Thoracic aorta (tissue), 2 donors: ENCODE measurements at regions not wholly inside any gene's neighbourhood (a gene's known extent, or its start where the extent isn't known, plus 50 kb on each side); places are given as distances from the start of the nearest gene placed in this dataset.

Experiments
- ATAC-seq: fragments of 150-250 bp; one replicate; pipeline ENCODE4 v1.8.0; 2017; ENCODE audit warnings: low read depth; ENCODE audit not compliant: insufficient number of reproducible peaks, low FRiP score
- DNase-seq: peaks from one replicate; pipeline ENCODE4 v3.0.0-alpha.2; 2020; ENCODE audit warnings: low spot score
- H3K27ac ChIP-seq, 2 donors: fragments of 200-600 bp; sonication (generic); 1 replicate in 1 of 2; 2 replicates in 1 of 2; pipeline ENCODE4 v1.5.1; 2016; ENCODE audit warnings: mild to moderate bottlenecking in 2 of 2, moderate library complexity in 2 of 2
- H3K27me3 ChIP-seq: fragments of 200-600 bp; sonication (generic); replicated peaks from 2 replicates; pipeline ENCODE4 v1.6.0; 2016; ENCODE audit warnings: mild to moderate bottlenecking; ENCODE audit not compliant: insufficient read depth
- H3K36me3 ChIP-seq: fragments of 200-600 bp; sonication (generic); one replicate; pipeline ENCODE4 v1.5.1; 2016
- H3K4me1 ChIP-seq, 2 donors: fragments of 200-600 bp; sonication (generic); 1 replicate in 1 of 2; 2 replicates in 1 of 2; pipeline versions ENCODE4 v1.5.1 to v1.6.0; 2016; ENCODE audit warnings: low read depth in 2 of 2, mild to moderate bottlenecking in 1 of 2; ENCODE audit not compliant: control insufficient read depth in 1 of 2
- H3K4me3 ChIP-seq: fragments of 200-600 bp; sonication (generic); 2 replicates; pipeline ENCODE4 v1.5.1; 2016; ENCODE audit warnings: mild to moderate bottlenecking
- H3K9me3 ChIP-seq: fragments of 200-600 bp; sonication (generic); 2 replicates; pipeline ENCODE4 v1.5.1; 2016
- CTCF ChIP-seq: fragments of 200-600 bp; sonication (generic); IDR thresholded peaks from one replicate; pipeline ENCODE4 v1.5.1; 2019; ENCODE audit warnings: antibody characterized with exemption

- DNase-seq (no peak), ATAC-seq (no peak)
- Histone ChIP-seq H3K9me3 (no peaks in the 10 kb centered on the region), H3K4me1 (no peaks in the 10 kb centered on the region), H3K36me3 (no peaks in the 10 kb centered on the region), H3K27me3 (no peaks in the 10 kb centered on the region), H3K27ac (no peak overlapping the region), H3K4me3 (no peak overlapping the region)
- no peak for TF ChIP-seq CTCF
Observed at GRCh38 chr13:81773263-81773662, 1432.3 kb upstream of the SPRY2 start.

GRCh38 chr13:81771951-81772350, 1431.0 kb upstream of the SPRY2 start:
- no peak for TF ChIP-seq CTCF
- no peaks in the 10 kb centered on the region for H3K27me3 ChIP-seq
- no peaks in the 10 kb centered on the region for H3K36me3 ChIP-seq
- H3K9me3 ChIP-seq, result no peaks in the 10 kb centered on the region
- DNase-seq (no peak), ATAC-seq (no peak)
- H3K4me3 ChIP-seq, result no peak overlapping the region
- H3K27ac ChIP-seq, result no peak overlapping the region
- no peaks in the 10 kb centered on the region for H3K4me1 ChIP-seq

GRCh38 chr13:81770868-81771505, 1430.1 kb upstream of the SPRY2 start:
- no peaks in the 10 kb centered on the region for H3K4me1 ChIP-seq
- no peaks in the 10 kb centered on the region for H3K9me3 ChIP-seq
- ATAC-seq, result no peak

GRCh38 chr13:81762449-81762848, 1421.5 kb upstream of the SPRY2 start:
- Histone ChIP-seq H3K9me3 (no peaks in the 10 kb centered on the region), H3K36me3 (no peaks in the 10 kb centered on the region), H3K27ac (no peak overlapping the region), H3K4me3 (no peak overlapping the region), H3K27me3 (no peaks in the 10 kb centered on the region), H3K4me1 (no peaks in the 10 kb centered on the region)
- TF ChIP-seq CTCF, result no peak
- DNase-seq (no peak), ATAC-seq (no peak)

More at GRCh38 chr13:81770868-81771505, 1430.1 kb upstream of the SPRY2 start:
- Histone ChIP-seq H3K36me3 (no peaks in the 10 kb centered on the region), H3K27ac (no peak overlapping the region), H3K4me3 (no peak overlapping the region), H3K27me3 (no peaks in the 10 kb centered on the region)
- DNase-seq, result no peak
- no peak for TF ChIP-seq CTCF

GRCh38 chr13:81760316-81760715, 1419.4 kb upstream of the SPRY2 start:
- TF ChIP-seq CTCF, result no peak
- Histone ChIP-seq H3K27ac (no peak overlapping the region), H3K27me3 (no peaks in the 10 kb centered on the region), H3K36me3 (no peaks in the 10 kb centered on the region), H3K4me1 (no peaks in the 10 kb centered on the region), H3K9me3 (no peaks in the 10 kb centered on the region), H3K4me3 (no peak overlapping the region)
- DNase-seq, result no peak
- no peak for ATAC-seq
